Activated T-cell treated with anti-CD3 and anti-CD28 coated beads, Interleukin-2, amount 50 U/mL, for 4 hours (primary cell): ENCODE measurements at regions not wholly inside any gene's neighbourhood (a gene's known extent, or its start where the extent isn't known, plus 50 kb on each side); places are given as distances from the start of the nearest gene placed in this dataset.

ENCODE experiments used
- ATAC-seq, 2 donors: fragments of 200-7000 bp; cut with Tn5 transposase; one replicate each; pipeline ENCODE4 v1.10.0; 2021
- DNase-seq: peaks from one replicate; pipeline ENCODE4 v3.0.0-alpha.2; 2020
- H3K27me3 Mint-ChIP-seq: one replicate; pipeline ENCODE4 v1.8.0; 2021; ENCODE audit warnings: low read depth, mixed read lengths
- H3K36me3 Mint-ChIP-seq: one replicate; pipeline ENCODE4 v1.8.0; 2022; ENCODE audit warnings: mixed read lengths; ENCODE audit not compliant: insufficient read depth
- H3K4me1 Mint-ChIP-seq: one replicate; pipeline ENCODE4 v1.8.0; 2021; ENCODE audit warnings: low read depth, mixed read lengths
- H3K4me3 Mint-ChIP-seq: one replicate; pipeline ENCODE4 v1.8.0; 2021; ENCODE audit warnings: mild to moderate bottlenecking, moderate library complexity, mixed read lengths
- H3K9me3 Mint-ChIP-seq: one replicate; pipeline ENCODE4 v1.8.0; 2021; ENCODE audit warnings: mixed read lengths

GRCh38 chr6:110528101-110528929 lies 51.9 kb upstream of the SLC22A16 start:
- ATAC-seq (peak; percentile 61 to 69), DNase-seq (peak; percentile 33)
- Mint-ChIP-seq H3K27me3 (peaks cover 2% of the 10 kb centered on the region), H3K9me3 (no peaks in the 10 kb centered on the region), H3K4me1 (peaks cover 2% of the 10 kb centered on the region), H3K4me3 (no peak overlapping the region), H3K36me3 (no peaks in the 10 kb centered on the region)

- DNase-seq (no peak), ATAC-seq (no peak)
- peaks cover 2% of the 10 kb centered on the region for H3K4me1 Mint-ChIP-seq
- no peaks in the 10 kb centered on the region for H3K9me3 Mint-ChIP-seq
- H3K4me3 Mint-ChIP-seq, result no peak overlapping the region
- peaks cover 2% of the 10 kb centered on the region for H3K27me3 Mint-ChIP-seq
- no peaks in the 10 kb centered on the region for H3K36me3 Mint-ChIP-seq
These were observed 51.1 kb upstream of the SLC22A16 start for GRCh38 chr6:110527516-110527915.

DNA sequence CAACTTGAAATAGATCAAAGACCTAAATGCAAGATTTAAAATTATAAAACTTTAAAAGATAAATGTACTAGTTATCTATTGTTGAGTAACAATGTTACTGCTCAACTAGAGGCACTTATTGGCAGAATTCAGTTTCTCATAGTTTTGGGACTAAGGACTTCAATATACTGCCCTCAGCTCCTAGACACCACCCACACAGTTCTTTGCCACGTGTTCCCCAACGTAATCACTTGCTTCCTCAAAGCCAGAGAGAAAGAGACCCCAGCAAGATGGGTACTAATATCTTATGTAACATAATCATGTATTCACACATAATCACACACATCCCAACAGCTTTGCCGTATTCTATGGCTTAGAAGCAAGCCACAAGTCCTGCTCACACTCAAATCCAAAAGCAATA lies 50.3 kb upstream of the SLC22A16 start:
- no peaks in the 10 kb centered on the region for H3K36me3 Mint-ChIP-seq
- H3K4me1 Mint-ChIP-seq, result peaks cover 2% of the 10 kb centered on the region
- ATAC-seq (no peak), DNase-seq (no peak)
- no peak overlapping the region for H3K4me3 Mint-ChIP-seq
- peaks cover 2% of the 10 kb centered on the region for H3K27me3 Mint-ChIP-seq
- no peaks in the 10 kb centered on the region for H3K9me3 Mint-ChIP-seq
